HG03432 (cell line): ENCODE measurements at regions not wholly inside any gene's neighbourhood (a gene's known extent, or its start where the extent isn't known, plus 50 kb on each side); places are given as distances from the start of the nearest gene placed in this dataset.
"Not testable (repeated sequence)": the region's sequence is repeated elsewhere in the genome, so short reads cannot be mapped to it uniquely, and the experiment has no call there.

Source experiments
- ATAC-seq: cut with Tn5 transposase; IDR thresholded peaks from one replicate; pipeline ENCODE4 v1.9.1; 2021; ENCODE audit warnings: mild to moderate bottlenecking, moderate library complexity; ENCODE audit not compliant: unreplicated experiment

DNA sequence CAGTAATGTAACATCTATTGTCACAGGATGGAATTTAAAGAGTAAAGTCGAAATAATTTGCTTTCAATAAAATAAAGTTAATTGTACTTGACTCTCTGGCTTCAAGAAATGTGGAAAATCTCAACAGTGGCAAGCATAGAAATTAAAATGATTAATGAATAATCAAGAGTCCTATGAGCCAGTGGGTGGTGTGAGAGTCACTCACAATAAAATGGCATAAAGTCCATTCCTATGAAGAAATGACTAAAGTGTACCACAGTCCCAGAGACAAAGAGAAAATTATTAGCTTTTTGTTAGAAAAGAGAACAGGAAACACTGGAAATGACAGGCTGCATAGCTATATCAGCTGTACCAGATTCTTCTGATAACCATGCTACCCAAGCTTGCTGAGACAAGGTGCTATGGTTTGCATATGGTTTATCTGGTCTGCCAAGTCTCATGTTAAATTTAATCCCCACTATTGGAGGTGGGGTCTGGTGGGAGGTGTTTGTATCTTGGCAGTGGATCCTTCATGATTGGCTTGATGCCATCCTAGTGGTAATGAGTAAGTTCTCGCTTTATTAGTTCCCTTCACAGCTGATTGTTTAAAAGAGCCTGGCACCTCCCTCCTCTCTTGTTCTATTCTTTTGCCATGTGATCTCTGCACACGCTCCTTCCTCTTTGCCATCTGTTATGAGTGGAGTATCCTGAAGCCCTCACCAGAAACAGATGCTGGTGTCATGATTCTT, 647.7 kb upstream of the ITGA1 start:
- no peak for ATAC-seq

DNA sequence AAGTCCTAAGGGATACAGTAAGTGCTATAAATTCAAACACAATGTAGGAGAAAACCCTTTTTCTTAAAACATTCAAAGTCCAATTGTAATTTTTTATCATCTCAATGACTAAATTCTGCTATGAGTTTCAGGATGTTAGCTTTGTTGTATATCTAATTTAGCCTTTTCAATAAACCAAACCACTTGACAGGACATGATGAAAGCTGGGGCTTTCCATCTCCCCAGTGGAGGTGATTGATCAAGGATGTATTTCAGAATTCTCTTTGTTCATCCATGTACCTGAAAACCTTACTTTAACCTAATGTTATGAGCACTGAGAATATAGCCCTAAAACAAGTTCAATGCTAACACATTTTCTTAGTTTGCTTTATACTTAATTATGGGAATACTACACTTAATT, 639.0 kb upstream of the ITGA1 start:
- ATAC-seq = peak; percentile 70

- no peak for ATAC-seq
Observed at GRCh38 chr5:52150501-52150900, 637.2 kb upstream of the ITGA1 start.

DNA sequence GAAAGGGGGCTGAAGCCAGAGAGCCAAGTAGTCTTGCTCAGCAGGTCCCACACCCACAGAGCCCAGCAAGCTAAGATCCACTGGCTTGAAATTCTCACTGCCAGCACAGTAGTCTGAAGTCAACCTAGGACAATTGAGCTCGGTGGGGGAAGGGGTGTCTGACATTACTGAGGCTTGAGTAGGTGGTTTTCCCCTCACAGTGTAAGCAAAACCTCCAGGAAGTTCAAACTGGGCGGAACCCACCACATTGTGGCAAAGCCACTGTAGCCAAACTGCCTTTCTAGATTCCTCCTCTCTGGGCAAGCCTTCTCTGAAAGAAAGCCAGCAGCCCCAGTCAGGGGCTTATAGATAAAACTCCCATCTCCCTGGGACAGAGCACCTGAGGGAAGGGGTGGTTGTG, 630.9 kb upstream of the ITGA1 start:
- ATAC-seq = peak; percentile 80

GRCh38 chr5:52165806-52166205, 621.9 kb upstream of the ITGA1 start:
- ATAC-seq = not testable (repeated sequence)

- ATAC-seq = no peak
Observed at GRCh38 chr5:52173133-52173532, 614.6 kb upstream of the ITGA1 start.

GRCh38 chr5:52177193-52177592, 610.5 kb upstream of the ITGA1 start:
- ATAC-seq = no peak

DNA sequence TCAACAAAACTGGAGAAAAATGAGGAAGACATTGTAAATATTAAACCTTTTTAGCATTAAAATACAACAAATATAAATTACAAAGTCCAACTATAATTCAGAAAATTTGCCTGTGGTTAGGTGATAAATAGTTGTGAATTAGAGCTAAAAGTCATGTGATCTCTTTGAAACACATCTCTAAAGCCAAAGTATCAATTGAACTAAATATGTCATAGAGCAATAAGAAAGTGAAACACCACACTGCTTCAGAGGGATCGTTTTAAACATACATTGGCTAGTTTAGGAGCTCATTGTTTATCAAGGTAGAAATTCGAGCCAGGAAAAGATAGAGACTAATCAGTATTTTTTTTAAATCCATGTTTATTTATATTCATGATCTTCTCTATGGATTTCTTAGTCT, 606.3 kb upstream of the ITGA1 start:
- ATAC-seq = no peak

DNA sequence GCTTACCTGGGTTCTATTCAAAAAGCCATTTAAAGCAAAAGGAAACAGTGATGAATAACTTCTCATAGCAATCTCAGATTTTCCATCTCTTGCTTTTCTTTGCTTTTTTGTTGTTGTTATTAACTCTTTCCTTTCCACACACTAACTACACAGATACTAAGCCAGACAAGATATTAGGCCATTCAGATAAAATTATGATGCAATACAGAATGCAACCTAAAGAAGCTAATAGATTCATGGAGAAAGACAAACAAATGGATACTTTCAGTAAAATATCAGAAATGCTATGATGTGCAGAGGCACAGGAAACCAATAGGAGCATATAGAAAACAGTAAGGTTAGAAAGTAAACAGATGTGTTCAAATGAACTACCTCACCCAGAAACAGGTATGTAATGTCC, 597.0 kb upstream of the ITGA1 start:
- ATAC-seq = no peak

- ATAC-seq = no peak
Observed at GRCh38 chr5:52199833-52200232, 587.9 kb upstream of the ITGA1 start.

- ATAC-seq = no peak
Observed at GRCh38 chr5:52202256-52202655, 585.5 kb upstream of the ITGA1 start.

- ATAC-seq = no peak
Observed at GRCh38 chr5:52204310-52204709, 583.4 kb upstream of the ITGA1 start.
